Stimulated activated CD8-positive, alpha-beta memory T cell treated with anti-CD3 and anti-CD28 coated beads, Interleukin-2, amount 100 ng/mL, for 48 hours (primary cell): ENCODE measurements at regions not wholly inside any gene's neighbourhood (a gene's known extent, or its start where the extent isn't known, plus 50 kb on each side); places are given as distances from the start of the nearest gene placed in this dataset.

ENCODE experiments used
- DNase-seq, 2 donors: peaks; one replicate each; pipeline ENCODE4 v3.0.0-alpha.2; 2020; ENCODE audit warnings: low read depth in 2 of 2

GRCh38 chr15:38046257-38047051 is 112.0 kb downstream of the TMCO5A start:
- no peak for DNase-seq

DNA sequence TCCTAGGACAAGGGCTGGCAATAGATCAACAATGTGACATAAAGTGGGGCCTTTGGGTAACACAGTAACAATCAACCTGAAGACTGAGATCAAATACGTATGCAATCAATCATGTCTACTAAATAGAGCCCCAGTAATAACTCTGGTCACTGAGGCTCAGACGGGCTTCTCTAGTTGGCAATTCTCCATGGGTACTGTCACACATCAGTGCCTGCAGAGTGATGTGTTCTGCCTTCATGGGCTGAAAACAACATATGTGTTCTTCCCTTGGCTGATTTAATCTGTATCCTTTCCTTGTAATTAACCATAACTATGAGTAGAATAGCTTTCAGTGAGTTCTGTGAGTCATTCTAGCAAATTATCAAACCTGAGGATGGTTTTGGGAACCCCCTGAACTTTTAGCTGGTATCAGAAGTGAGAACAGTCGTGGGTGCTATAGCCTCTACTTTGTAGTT is 113.6 kb downstream of the TMCO5A start:
- DNase-seq = no peak

GRCh38 chr15:38049891-38050290 is 115.5 kb downstream of the TMCO5A start:
- no peak for DNase-seq

DNA sequence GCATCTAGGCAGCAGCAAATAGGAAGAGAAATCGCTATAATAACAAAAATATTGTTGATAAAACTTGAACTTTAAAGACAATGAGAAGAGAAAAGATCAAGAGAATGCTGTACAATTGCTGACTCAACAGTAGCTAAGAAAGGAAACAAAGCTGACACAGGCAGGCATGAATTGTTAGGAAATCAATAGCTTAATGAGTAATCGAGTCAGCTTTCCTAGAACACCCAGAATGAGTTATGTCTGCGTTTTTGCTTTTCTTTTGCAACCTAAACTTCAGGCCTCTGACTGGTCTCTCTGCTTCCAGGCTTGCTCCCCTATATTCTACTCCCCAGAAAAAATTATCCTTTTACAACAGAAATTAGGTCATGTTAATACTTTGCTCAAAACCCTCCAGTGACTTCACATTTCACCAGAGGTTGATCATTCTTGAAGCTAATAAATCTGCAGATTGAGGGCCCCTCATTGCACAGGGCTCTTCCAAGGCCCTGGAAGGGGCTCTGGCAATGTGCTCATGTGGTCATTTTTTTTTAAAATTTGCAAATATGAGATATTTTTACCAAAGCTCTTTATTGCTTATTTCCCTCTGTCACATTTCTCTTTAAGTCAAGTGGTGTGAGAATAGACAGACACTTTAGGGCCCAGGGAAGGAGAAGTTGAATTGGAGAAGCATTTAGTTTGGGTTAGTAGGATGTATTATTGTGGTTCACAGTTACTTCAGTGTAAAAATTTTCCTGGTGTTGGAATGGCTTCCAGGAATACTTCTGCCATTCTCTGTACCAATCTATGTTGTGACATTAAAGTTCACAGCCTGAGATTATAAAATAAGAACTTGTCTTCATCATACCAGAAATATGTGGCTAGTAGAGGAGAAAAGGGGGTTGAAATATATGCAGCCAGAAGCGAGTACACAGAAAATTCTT is 116.3 kb downstream of the TMCO5A start:
- no peak for DNase-seq

DNA sequence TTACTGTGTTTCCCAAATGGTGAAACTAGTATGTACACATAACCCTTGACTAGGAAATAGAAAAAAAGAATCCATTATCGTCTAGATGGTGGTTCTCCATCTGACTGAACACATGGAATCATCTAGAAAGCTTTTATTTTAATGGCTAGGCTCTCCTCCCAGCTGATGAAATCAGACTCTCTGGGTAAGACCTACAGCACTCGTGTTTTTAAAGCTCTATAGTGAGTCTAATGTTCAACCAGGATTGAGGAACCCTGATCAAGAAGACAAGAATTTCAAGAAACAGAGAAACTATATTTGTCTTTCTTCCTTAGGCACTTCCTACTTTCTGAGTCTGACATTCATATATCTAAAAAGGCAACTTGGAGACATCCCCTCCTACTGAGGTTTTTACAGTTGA is 118.8 kb downstream of the TMCO5A start:
- no peak for DNase-seq

DNA sequence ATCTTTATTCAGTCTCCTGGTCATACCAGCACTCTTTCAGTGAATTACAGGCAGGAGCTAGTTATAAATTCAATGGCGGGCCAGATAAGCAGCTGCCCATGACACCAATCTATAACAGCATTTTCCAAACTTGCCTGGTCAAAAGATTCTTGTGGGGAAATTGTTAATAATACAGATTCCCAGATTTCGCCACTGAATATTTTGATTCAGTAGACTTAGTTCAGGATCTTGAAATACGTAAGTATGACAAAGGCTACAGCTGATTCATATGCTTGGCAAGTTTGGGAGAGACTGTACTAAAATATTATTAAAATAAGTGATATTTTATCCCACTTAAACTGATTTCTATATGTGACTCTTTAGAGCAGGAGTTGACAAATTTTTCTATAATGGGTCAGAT is 119.3 kb downstream of the TMCO5A start:
- no peak for DNase-seq

- DNase-seq = no peak
These were observed 120.0 kb downstream of the TMCO5A start for GRCh38 chr15:38054488-38054887.

- DNase-seq = no peak
These were observed 124.2 kb downstream of the TMCO5A start for GRCh38 chr15:38058596-38059075.

GRCh38 chr15:38059665-38060064 is 125.2 kb downstream of the TMCO5A start:
- DNase-seq = no peak

DNA sequence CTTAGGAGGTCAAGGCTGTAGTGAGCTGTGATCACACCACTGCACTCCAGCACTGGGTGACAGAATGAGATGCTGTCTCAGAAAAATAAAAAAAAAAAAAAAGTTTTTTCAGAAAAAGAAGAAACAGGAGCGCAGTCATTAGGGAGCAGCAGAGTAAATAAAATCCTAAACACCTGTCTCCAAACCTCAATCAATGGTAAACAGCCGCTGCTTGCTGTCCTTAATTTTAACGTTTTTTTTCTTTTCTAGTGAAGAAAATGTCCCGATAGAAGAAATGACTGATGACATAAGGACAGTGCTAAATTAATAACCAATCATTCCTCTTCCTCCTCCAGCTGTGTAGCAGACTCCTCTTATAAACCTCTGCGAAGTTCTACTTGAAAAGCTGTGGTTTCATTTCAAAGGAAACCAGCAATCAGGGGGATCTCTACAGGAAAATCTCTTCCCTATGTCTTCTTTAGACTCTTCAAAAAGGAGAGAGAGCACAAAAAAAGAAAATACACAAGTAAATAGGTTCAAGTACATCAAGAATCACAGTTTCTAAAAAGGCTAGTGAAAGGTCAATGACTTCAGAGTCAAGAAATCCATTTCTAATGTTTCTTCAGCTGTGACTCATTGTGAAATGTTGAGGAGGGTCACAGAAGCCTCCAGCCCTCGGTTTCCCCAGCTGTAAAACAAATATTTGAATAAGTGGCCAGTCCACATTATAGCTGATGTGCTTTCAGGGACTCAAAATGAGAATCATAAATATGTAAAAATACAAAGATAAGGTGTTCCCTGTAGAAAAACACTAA is 127.6 kb downstream of the TMCO5A start:
- no peak for DNase-seq

- no peak for DNase-seq
These were observed 128.3 kb downstream of the TMCO5A start for GRCh38 chr15:38062696-38063095.

DNA sequence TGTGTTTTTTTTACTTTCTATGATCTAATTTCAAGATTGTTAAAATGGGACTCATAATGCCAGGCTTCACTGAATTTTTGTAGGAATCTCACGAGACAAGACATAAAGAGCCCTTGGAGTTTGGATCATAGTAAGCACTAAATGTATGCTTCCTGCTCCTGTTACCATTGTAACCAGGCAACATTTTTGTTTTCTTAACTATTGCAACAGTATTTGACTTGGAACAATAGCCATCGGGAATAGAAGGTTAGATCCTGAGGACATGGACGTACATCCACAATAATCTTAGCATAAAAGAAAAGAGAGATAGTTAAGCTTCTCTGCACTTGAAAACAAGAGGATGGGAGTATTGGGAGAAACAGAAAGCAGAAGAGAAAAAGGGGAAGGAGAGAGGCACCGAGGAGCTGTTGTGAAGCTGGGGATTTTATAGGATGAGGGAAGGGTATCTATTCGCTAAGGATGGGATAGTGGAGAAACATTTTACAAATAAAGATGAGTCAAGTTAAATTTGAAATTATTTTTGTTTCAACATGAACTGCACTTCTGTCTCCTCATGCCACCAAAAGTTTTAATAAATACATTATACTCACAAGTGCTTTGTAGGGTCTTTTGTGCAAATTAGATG is 131.4 kb downstream of the TMCO5A start:
- DNase-seq = no peak

DNA sequence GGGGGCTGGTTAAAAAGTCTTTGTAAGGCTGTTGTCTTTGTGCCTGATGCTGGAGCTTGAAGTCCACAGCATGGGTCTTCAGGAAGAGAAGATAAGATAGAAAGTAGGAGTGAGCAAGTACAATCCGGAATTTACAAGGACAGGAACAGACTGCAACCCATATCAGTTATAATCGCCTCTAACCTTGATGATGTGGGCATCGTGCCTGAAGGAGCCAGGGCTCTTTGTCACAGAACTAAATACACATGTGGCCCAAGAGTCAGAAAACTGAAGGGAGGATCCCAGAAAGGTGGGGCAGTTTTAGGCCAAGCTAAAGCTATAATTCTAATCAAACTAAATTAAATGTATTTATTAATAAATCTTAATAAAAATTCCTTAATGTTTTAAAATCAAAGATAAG is 132.2 kb downstream of the TMCO5A start:
- no peak for DNase-seq

DNA sequence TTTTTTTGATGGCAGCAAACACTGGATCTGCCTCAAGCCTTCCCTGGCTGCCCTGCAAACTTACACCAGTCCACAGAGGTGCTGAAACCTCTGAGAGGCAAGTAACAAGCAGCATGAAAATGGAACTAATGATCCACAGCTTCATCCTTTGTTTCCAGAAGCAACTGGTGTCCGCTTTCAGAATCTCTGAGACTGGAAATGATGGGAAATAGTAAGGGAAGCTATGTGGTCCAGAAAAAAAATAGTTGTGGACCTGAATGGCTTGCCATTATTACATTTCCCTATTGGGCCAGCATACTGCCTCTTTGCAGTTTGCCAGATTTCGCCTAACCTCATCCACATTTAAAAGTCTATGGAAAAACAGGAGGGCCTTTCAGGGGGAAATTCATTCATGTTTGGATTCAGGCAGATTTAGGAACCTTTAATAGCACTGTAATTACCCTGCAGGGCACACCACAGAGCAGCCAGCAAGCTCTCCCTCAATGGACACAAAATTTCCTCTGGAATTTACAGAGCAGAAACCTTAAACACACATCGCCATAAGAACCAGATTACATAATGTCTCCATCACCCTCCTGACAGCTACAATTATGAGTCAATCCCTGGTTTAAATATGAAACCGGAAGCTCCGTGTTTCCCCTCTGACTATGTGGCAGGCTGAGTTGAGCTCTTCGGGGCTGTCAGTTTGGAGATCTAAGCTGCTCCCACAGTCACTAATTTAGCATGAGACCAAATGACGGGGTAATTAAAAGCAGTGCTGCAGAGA is 134.4 kb downstream of the TMCO5A start:
- no peak for DNase-seq

DNA sequence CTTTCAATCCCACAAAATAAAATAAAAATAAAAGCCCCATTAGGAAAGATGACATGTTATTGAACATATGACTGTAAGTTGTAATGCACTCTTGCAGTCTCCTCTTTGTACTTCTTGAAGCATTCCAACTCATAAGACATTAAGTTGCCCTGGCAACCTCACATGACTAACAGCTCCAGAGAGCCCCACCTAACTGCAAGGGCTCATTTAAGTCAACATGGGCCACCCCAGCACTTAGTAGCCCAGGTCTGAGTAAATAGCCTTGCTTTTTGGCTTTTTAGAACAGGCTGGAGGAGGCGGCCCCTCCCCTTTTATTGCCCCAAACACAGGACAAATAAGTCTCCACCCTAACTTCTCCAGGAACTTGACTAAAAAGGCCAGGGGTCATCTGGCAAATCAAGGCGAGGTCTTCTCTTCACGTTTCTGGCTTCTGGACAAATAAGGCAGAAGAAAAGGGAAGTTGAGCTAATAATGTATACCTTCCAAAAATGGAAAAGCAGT is 135.1 kb downstream of the TMCO5A start:
- DNase-seq = no peak

GRCh38 chr15:38070778-38071177 is 136.3 kb downstream of the TMCO5A start:
- DNase-seq = no peak

DNA sequence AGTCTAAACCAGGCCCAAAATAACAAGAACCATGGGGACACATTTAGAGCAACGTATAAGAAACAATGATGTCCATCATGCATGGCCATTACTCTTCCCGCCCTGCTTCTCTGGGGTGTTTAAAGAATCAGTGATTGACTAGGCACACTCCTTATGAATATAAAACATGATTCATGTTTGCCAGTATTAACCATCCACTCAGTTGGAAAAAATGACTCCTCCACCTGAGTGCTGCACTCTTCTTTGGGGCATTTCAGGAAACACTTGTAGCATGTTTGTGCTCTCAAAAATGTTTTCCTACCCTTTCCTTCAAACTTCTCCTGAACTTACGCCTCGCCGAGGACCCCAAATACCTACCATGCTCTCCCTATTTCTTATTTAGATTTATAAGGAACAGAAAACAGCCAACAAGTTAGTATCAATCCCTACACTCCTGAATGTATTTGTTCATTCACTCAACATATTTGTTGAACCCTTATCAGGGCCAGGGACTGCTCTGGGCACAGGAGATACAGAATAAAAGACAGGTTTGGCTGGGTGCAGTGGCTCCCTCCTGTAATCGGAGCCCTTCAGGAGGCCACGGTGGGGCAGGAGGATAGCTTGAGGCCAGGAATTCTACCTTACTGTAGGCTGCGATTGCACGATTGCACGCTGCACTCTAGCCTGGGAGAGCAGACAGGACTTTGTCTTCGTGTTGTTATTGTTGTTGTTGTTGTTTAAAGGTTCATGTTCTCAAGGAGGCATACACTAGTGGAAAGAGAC is 137.0 kb downstream of the TMCO5A start:
- DNase-seq = no peak

GRCh38 chr15:38072007-38072347 is 137.5 kb downstream of the TMCO5A start:
- no peak for DNase-seq

DNA sequence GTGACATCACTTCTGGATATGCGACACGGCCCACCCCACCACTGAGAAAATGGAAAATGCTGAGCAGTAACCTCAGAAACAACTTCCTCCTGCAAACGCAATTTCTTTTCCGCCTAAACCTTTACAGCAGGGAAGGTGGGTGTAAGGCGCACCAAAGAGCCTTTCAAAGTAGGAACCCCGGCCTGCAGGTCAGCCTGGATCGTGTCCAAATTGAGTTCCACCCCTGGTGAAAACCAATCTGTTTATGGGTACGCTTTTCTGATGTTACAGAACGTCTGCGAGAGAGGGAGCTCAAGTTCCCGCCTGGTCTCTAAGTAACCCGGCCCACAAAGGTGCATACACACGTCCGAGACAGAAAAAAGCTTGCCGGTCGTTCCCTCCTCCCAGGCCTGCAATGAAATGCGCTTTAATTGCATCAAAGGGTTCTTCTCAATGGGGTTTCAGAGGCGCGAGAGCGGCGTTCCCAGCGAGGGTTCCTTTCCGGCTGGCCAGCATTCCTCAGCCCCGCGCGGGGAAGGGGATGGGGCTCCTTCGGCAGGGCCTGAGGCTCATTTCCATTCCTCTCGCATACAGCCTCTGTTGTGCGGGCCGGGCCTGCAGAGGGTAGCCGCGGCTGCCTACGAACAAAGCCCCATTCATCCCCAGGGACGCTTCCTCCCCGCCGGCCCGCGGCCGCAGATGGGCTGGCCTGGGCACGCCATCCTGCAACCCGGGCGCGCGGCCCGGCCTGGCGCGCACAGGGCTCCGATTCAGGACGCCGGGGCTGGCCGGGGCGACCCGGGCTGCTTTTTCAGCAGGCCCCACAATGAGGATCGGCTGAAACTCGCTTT is 138.1 kb downstream of the TMCO5A start:
- peak in 1 of 2 donors; percentile 6 for DNase-seq
